ENCODE measurements at regions not wholly inside any gene's neighbourhood (a gene's known extent, or its start where the extent isn't known, plus 50 kb on each side); places are given as distances from the start of the nearest gene placed in this dataset.

GRCh38 chr3:31285833-31286486 lies 246.8 kb upstream of the STT3B start:
- DNase-seq (ENCODE audit: low spot score) (peak; percentile 92), ATAC-seq (peak; percentile 70), FAIRE-seq (peak; percentile 90)
- no peaks in the 10 kb centered on the region for H3K9me3 ChIP-seq (ENCODE audit: low read length)
- H3K36me3 ChIP-seq (replicated peaks in 1 of 2; ENCODE audit: control insufficient read depth in 1 of 2, insufficient read depth in 2 of 2, low read length in 2 of 2), result no peaks in the 10 kb centered on the region
- no peaks in the 10 kb centered on the region for H3K79me2 ChIP-seq (ENCODE audit: insufficient read depth, low read length)
- peak overlapping the region; percentile 81 for H3K27ac ChIP-seq (ENCODE audit: extremely low read length, insufficient read depth, low read length)
- ChIA-PET CTCF (ENCODE audit: low intra/inter-chr PET ratio, low total read pairs) (no interaction called here), POLR2A (interaction anchor here (0.8 to 1.6 kb wide), 7 partner anchors 8 to 246 kb away, joined by 3 to 16 read pairs (median 3); partner anchors contain the start of gene STT3B)
- H3K4me1 ChIP-seq (ENCODE audit: insufficient read depth, low read length), result peaks cover 76% of the 10 kb centered on the region
- intact Hi-C loops (cut with micrococcal nuclease; ENCODE audit: unreplicated experiment) (loop anchor here (5.0 kb wide), 1 partner anchor 56 kb away; no protein-coding TSS in a partner anchor), in situ Hi-C loops (cut with HindIII; ENCODE audit: extremely low pct_ligation_motif_present, low pct_unique_long_range_greater_than_20kb) (no loop called here)
- no peaks in the 10 kb centered on the region for H3K27me3 ChIP-seq (ENCODE audit: control insufficient read depth in 1 of 2, insufficient read depth in 2 of 2, low read length in 2 of 2)
- 2% methylated on average over 2 of the region's 2 CpGs for WGBS (ENCODE audit: low lambda C conversion rate)
- H3K4me2 ChIP-seq (ENCODE audit: low read depth, low read length), result peak overlapping the region; percentile 69
- H3K4me3 ChIP-seq (replicated peaks in 1 of 3; ENCODE audit: insufficient read depth in 1 of 3, low read depth in 2 of 3, low read length in 3 of 3), result peak overlapping the region in 1 of 3 experiments; percentile 3; a peak in 1 of 6 replicates
- no peak overlapping the region for H2AFZ ChIP-seq (ENCODE audit: low read length)
- peak overlapping the region; percentile 66 for H3K9ac ChIP-seq (ENCODE audit: insufficient read depth, low read depth, low read length)
- BruUV-seq (replicated peaks), result no TSS peak
- H4K20me1 ChIP-seq (ENCODE audit: insufficient read depth, low read length), result no peaks in the 10 kb centered on the region
- TF ChIP-seq JARID2 (CRISPR knock-in tag; IDR thresholded peaks at IDR 0.05; ENCODE audit: insufficient replicate concordance), result no peak
- TF ChIP-seq ETV6 (CRISPR knock-in tag; conservative IDR thresholded peaks at IDR 0.05), result no peak
- TF ChIP-seq NFIB (CRISPR knock-in tag; IDR thresholded peaks at IDR 0.05; ENCODE audit: borderline replicate concordance), result no peak
- peak; percentile 70 for TF ChIP-seq ARID5B (CRISPR knock-in tag; IDR thresholded peaks at IDR 0.05)
- TF ChIP-seq HNF1A (IDR thresholded peaks at IDR 0.05; ENCODE audit: low read depth), result no peak
- peak; percentile 22; the same call in 1 of the 2 replicates for TF ChIP-seq HNF1A (CRISPR knock-in tag; IDR thresholded peaks at IDR 0.05; ENCODE audit: borderline replicate concordance)
- peak; percentile 34; the same call in 1 of the 2 replicates for TF ChIP-seq RCOR2 (CRISPR knock-in tag; IDR thresholded peaks at IDR 0.05)
- TF ChIP-seq FOXC1 (CRISPR knock-in tag; IDR thresholded peaks at IDR 0.05; ENCODE audit: borderline replicate concordance), result no peak
- no peak for TF ChIP-seq FOXK2 (IDR thresholded peaks at IDR 0.05)
- peak; percentile 32; the same call in 1 of the 2 replicates for TF ChIP-seq FOXJ3 (CRISPR knock-in tag; IDR thresholded peaks at IDR 0.05; ENCODE audit: borderline replicate concordance)
- TF ChIP-seq RFXANK (CRISPR knock-in tag; IDR thresholded peaks at IDR 0.05), result no peak
- TF ChIP-seq NCOA2 (CRISPR knock-in tag; IDR thresholded peaks at IDR 0.05), result peak; percentile 65
- TF ChIP-seq PHB2 (IDR thresholded peaks at IDR 0.05; ENCODE audit: partially characterized antibody), result no peak
- no peak for TF ChIP-seq MXD4 (CRISPR knock-in tag; IDR thresholded peaks at IDR 0.05)
- TF ChIP-seq WIZ (CRISPR knock-in tag; IDR thresholded peaks at IDR 0.05), result no peak
- no peak for TF ChIP-seq SOX6 (IDR thresholded peaks at IDR 0.05)
- peak; percentile 57 for TF ChIP-seq SOX6 (CRISPR knock-in tag; IDR thresholded peaks at IDR 0.05)
- no peak for TF ChIP-seq ZMYM2 (CRISPR knock-in tag; IDR thresholded peaks at IDR 0.05)

Measured in HepG2 (cell line).